HFFc6 (cell line): ENCODE measurements at regions not wholly inside any gene's neighbourhood (a gene's known extent, or its start where the extent isn't known, plus 50 kb on each side); places are given as distances from the start of the nearest gene placed in this dataset.

Experiments used
- DNase-seq: peaks from one replicate; pipeline ENCODE4 v3.0.0-alpha.2; 2018
- H3K27ac Mint-ChIP-seq: 2 replicates; pipeline ENCODE4 v1.8.0; 2020; ENCODE audit warnings: mild to moderate bottlenecking, mixed read lengths
- H3K27me3 Mint-ChIP-seq: 2 replicates; pipeline ENCODE4 v1.8.0; 2021; ENCODE audit warnings: mild to moderate bottlenecking, moderate library complexity, mixed read lengths; ENCODE audit not compliant: insufficient read depth
- H3K36me3 Mint-ChIP-seq: 2 replicates; pipeline ENCODE4 v1.8.0; 2021; ENCODE audit warnings: low read depth, mixed read lengths
- H3K4me1 Mint-ChIP-seq: 2 replicates; pipeline ENCODE4 v1.8.0; 2020; ENCODE audit warnings: low read depth, mixed read lengths
- H3K4me3 Mint-ChIP-seq: 2 replicates; pipeline ENCODE4 v1.8.0; 2020; ENCODE audit warnings: mild to moderate bottlenecking, moderate library complexity, mixed read lengths
- H3K9me3 Mint-ChIP-seq: 2 replicates; pipeline ENCODE4 v1.8.0; 2020; ENCODE audit warnings: mild to moderate bottlenecking, mixed read lengths
- TF ChIP-seq, protein P1 (sequence below): fragments of 200-600 bp; sonication (generic); IDR thresholded peaks from 2 replicates; pipeline ENCODE4 v1.5.0; 2021; ENCODE audit warnings: antibody characterized with exemption, mild to moderate bottlenecking

DNA sequence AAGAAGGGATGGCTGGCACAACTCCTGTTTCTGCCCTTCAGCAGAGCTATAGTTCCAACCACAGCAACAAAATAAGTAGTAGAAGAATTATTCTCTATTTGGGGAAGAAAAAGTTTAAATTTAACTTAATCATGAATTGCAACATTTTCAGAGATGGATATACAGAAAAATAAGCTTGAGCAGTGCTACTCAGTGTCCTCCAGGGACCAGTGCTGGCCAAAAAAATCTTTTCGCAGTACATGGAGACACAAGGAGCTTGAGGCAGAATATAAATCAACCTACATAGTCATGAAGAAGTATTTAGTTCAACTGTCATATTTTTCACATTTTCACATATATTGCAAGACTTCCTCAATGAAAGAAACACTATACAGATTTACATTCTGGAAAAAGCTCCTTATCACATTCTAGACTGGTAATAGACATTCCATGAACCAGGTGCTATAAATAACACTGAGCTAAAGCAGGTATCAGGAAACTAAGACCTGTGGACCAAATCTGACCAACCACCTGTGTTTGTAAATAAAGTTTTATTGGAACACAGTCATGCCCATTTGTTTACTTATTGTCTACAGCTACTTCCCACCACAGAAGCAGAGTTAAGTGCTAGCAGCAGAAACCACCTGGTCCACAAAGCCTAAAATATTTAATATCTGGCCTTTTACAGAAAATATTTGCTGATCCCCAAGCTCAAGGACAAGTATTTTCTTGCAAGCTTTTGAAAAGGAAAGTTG, 101.9 kb downstream of the RGS21 start:
- TF ChIP-seq, protein P1, sequence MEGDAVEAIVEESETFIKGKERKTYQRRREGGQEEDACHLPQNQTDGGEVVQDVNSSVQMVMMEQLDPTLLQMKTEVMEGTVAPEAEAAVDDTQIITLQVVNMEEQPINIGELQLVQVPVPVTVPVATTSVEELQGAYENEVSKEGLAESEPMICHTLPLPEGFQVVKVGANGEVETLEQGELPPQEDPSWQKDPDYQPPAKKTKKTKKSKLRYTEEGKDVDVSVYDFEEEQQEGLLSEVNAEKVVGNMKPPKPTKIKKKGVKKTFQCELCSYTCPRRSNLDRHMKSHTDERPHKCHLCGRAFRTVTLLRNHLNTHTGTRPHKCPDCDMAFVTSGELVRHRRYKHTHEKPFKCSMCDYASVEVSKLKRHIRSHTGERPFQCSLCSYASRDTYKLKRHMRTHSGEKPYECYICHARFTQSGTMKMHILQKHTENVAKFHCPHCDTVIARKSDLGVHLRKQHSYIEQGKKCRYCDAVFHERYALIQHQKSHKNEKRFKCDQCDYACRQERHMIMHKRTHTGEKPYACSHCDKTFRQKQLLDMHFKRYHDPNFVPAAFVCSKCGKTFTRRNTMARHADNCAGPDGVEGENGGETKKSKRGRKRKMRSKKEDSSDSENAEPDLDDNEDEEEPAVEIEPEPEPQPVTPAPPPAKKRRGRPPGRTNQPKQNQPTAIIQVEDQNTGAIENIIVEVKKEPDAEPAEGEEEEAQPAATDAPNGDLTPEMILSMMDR, result no peak
- H3K4me3 Mint-ChIP-seq, result no peak overlapping the region
- H3K36me3 Mint-ChIP-seq, result no peaks in the 10 kb centered on the region
- no peak overlapping the region for H3K27ac Mint-ChIP-seq
- DNase-seq, result no peak
- H3K9me3 Mint-ChIP-seq, result no peaks in the 10 kb centered on the region
- H3K27me3 Mint-ChIP-seq, result no peaks in the 10 kb centered on the region; the same call in 1 of the 2 replicates
- no peaks in the 10 kb centered on the region for H3K4me1 Mint-ChIP-seq

DNA sequence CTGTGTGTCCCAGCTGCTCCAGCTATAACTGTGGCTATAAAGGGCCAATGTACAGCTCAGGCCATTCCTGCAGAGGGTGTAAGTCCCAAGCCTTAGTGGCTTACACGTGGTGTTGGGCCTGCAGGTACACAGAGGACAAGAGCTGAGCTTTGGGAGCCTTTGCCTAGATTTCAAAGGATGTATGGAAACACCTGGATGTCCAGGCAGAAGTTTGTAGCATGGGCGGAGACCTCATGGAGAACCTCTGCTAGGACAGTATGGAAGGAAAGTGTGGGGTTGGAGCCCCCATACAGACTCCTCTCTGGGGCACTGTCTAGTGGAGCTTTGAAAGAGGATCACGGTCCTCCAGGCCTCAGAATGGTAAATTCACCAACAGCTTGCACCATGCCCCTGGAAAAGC, 113.9 kb downstream of the RGS21 start:
- H3K9me3 Mint-ChIP-seq, result no peaks in the 10 kb centered on the region; the same call in 1 of the 2 replicates
- no peak overlapping the region for H3K27ac Mint-ChIP-seq
- H3K4me3 Mint-ChIP-seq, result no peak overlapping the region
- no peaks in the 10 kb centered on the region for H3K4me1 Mint-ChIP-seq
- no peaks in the 10 kb centered on the region for H3K36me3 Mint-ChIP-seq
- DNase-seq, result no peak
- H3K27me3 Mint-ChIP-seq, result no peaks in the 10 kb centered on the region; the same call in 1 of the 2 replicates
- TF ChIP-seq, protein P1, result no peak

DNA sequence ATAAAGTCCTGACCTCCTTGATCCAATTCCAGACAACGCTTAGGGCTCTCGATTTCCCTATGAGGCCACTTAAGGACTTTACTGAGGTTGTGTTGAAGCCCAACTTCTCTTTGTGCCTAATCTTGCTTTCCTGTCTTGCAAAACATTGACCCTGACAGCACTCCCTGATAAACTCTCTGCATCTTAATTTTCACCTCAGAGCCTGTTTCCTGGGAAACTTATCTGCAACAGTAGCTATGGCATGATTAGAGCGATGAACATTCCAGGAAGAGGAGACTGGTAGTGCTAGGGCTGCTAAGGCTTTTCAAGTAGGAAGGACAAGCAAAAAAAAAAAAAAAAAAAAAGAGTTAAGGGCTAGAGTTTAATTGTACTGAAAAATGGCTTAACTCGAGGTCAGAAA, 118.9 kb downstream of the RGS21 start:
- no peaks in the 10 kb centered on the region; the same call in 1 of the 2 replicates for H3K27me3 Mint-ChIP-seq
- H3K36me3 Mint-ChIP-seq, result no peaks in the 10 kb centered on the region
- DNase-seq, result no peak
- H3K9me3 Mint-ChIP-seq, result no peaks in the 10 kb centered on the region
- H3K4me3 Mint-ChIP-seq, result no peak overlapping the region
- no peak overlapping the region for H3K27ac Mint-ChIP-seq
- H3K4me1 Mint-ChIP-seq, result peaks cover 11% of the 10 kb centered on the region
- TF ChIP-seq, protein P1, result no peak

DNA sequence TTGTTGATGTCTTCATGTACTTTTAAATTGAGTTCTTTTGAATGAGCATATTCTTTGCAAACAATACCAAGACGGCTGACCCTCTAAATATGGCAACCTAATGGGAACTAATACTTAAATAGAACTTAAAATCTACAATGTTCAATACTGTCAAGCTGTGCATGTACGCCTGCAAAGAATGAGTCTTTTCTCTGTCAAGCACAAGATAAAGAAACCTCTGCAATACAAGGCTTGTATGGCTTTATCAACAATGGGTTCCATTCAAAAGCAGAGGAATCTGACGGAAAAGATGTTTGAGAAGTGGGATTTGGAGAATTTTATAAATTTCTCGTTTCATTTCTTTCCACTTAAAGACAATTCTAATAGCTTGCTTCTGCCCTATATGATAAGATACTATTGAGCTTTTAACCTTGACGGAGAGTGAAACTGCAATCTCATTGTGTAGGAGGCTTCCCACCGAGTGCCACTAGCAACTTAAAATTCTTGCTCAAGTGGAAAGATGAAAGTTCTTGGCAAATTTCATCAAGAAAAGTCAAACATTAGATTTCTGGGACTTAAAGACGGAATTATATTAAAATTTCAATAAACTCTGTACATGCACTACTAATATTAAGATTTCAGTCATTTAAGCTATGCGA, 119.8 kb downstream of the RGS21 start:
- Mint-ChIP-seq H3K36me3 (no peaks in the 10 kb centered on the region), H3K27me3 (no peaks in the 10 kb centered on the region; the same call in 1 of the 2 replicates), H3K4me1 (peaks cover 11% of the 10 kb centered on the region), H3K4me3 (no peak overlapping the region), H3K9me3 (no peaks in the 10 kb centered on the region), H3K27ac (no peak overlapping the region)
- no peak for DNase-seq
- TF ChIP-seq, protein P1, result no peak

DNA sequence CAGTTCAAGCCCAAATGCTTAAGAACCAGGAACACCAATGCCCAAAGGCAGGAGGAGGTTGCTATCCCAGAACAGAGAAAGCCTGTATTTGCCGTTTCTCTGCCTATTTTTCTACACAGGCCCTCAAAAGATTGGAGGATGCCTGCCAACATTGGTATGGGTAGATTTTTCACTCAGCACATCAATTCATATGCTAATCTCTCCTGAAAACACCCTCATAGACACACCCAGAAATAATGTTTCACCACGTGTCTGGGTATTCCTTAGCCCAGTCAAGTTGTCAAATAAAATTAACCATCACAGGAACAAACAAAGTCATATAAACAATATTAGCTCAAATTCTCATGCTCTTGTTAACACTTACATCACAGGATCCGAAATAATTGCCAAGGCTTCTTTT, 121.9 kb downstream of the RGS21 start:
- TF ChIP-seq, protein P1, result no peak
- Mint-ChIP-seq H3K36me3 (no peaks in the 10 kb centered on the region), H3K9me3 (no peaks in the 10 kb centered on the region), H3K27me3 (no peaks in the 10 kb centered on the region), H3K4me1 (peaks cover 15% of the 10 kb centered on the region), H3K4me3 (no peak overlapping the region), H3K27ac (no peak overlapping the region)
- DNase-seq, result no peak
